Heart left ventricle (tissue), 13 donors: ENCODE measurements at regions not wholly inside any gene's neighbourhood (a gene's known extent, or its start where the extent isn't known, plus 50 kb on each side); places are given as distances from the start of the nearest gene placed in this dataset.

Source experiments
- CTCF ChIP-seq, 12 donors: fragments of 200-600 bp; sonication (generic) in 4 of 12; IDR thresholded peaks; one replicate each; pipeline versions ENCODE4 v1.5.0 to v1.8.0; 2018 to 2022; ENCODE audit warnings: antibody characterized with exemption in 12 of 12, mild to moderate bottlenecking in 5 of 12
- POLR2A ChIP-seq, 2 donors: fragments of 450-650 bp; IDR thresholded peaks; one replicate each; pipeline ENCODE4 v1.6.1; 2017; ENCODE audit warnings: antibody characterized with exemption in 2 of 2, mild to moderate bottlenecking in 2 of 2, moderate library complexity in 2 of 2
- donor health status: ischemic (EF 13 %, LVEDD 7.1; RV severe dilation, severe dysfunction).
- donor health status: DM: no; HTN: yes; CAD: no.
- donor health status: DM: no; HTN: no; CAD: no.
- donor health status: ischemic (EF 25% LVEDD 6.9; RV normal size, moderate dysfunction).
- donor health status: ischemic (EF 25% LVEDD 5.7; RV mildly dilated, moderate dysfunction).
- donor health status: ischemic (EF 35%, LVEDD 5.7; RV mildly dilated, moderate dysfunction).
- donor health status: nonischemic (EF 11% LVEDD 7.7; RV severe dilation, severe dysfunction).
- donor health status: DM: yes; HTN: yes; CAD: no.
- donor health status: PGD.
- donor health status: ischemic (EF 29% LVEDD 5.4; RV normal size, mild dysfunction).
- donor health status: nonischemic (EF 23%, LVEDD 6.1; RV moderate dilation, normal function).

- TF ChIP-seq CTCF (IDR thresholded peaks at IDR 0.05) (no peak), POLR2A (IDR thresholded peaks at IDR 0.05) (no peak)
Observed at GRCh38 chrX:1928805-1929204, 313.9 kb downstream of the ASMT start.
